Caco-2 (cell line): ENCODE measurements at regions not wholly inside any gene's neighbourhood (a gene's known extent, or its start where the extent isn't known, plus 50 kb on each side); places are given as distances from the start of the nearest gene placed in this dataset.

Experiments
- BruUV-seq: library from RNA; stranded (reverse); fragments of 400-500 nt; replicated peaks from 2 replicates; lab custom pipeline; 2021; lab: Mats Ljungman, UMichigan
- CTCF ChIA-PET: fragments of 300-600 bp; sonication (Branson Sonifier 250); formaldehyde crosslinking; loops from one replicate; lab custom pipeline; 2022; ENCODE audit warnings: antibody characterized with exemption; lab: Charles Lee
- POLR2A ChIA-PET: fragments of 300-600 bp; sonication (Branson Sonifier 250); formaldehyde crosslinking; loops from one replicate; lab custom pipeline; 2022; ENCODE audit warnings: antibody characterized with exemption; lab: Charles Lee
- DNase-seq, 2 experiments: peaks; one replicate each; pipeline versions ENCODE4 v3.0.0 to v3.0.0-alpha.2; 2020 to 2022
- H3K27me3 ChIP-seq: replicated peaks from 2 replicates; pipeline ENCODE4 v1.6.0; 2011; ENCODE audit warnings: low read length; ENCODE audit not compliant: control insufficient read depth, insufficient read depth
- H3K36me3 ChIP-seq: 2 replicates; pipeline ENCODE4 v1.5.1; 2011; ENCODE audit warnings: low read length; ENCODE audit not compliant: control insufficient read depth, insufficient read depth
- H3K4me1 ChIP-seq: fragments of 250-450 bp; sonication (Bioruptor Pico); 2 replicates; pipeline ENCODE4 v1.5.1; 2020; ENCODE audit warnings: mild to moderate bottlenecking
- H3K4me3 ChIP-seq: 2 replicates; pipeline ENCODE4 v1.5.1; 2011; ENCODE audit warnings: low read depth, mild to moderate bottlenecking, control low read depth, low read length
- H3K9me3 ChIP-seq: fragments of 250-450 bp; sonication (Bioruptor Pico); 2 replicates; pipeline ENCODE4 v1.5.1; 2020; ENCODE audit warnings: mild to moderate bottlenecking, moderate library complexity
- H3K27ac Mint-ChIP-seq: one replicate; pipeline ENCODE4 v1.8.0; 2022; ENCODE audit warnings: mixed read lengths; ENCODE audit not compliant: unreplicated experiment
- H3K27me3 Mint-ChIP-seq: one replicate; pipeline ENCODE4 v1.8.0; 2022; ENCODE audit warnings: mixed read lengths; ENCODE audit not compliant: insufficient read depth, unreplicated experiment
- H3K36me3 Mint-ChIP-seq: one replicate; pipeline ENCODE4 v1.8.0; 2022; ENCODE audit warnings: mild to moderate bottlenecking, mixed read lengths; ENCODE audit not compliant: insufficient read depth, unreplicated experiment
- H3K4me1 Mint-ChIP-seq: one replicate; pipeline ENCODE4 v1.8.0; 2022; ENCODE audit warnings: low read depth, mixed read lengths; ENCODE audit not compliant: unreplicated experiment
- H3K4me3 Mint-ChIP-seq: one replicate; pipeline ENCODE4 v1.8.0; 2022; ENCODE audit warnings: mild to moderate bottlenecking, moderate library complexity, mixed read lengths; ENCODE audit not compliant: unreplicated experiment
- H3K9me3 Mint-ChIP-seq: one replicate; pipeline ENCODE4 v1.8.0; 2022; ENCODE audit warnings: mixed read lengths; ENCODE audit not compliant: unreplicated experiment
- CTCF ChIP-seq, 2 experiments: fragments of 200-600 bp in 1 of 2; IDR thresholded peaks; 1 replicate in 1 of 2; 2 replicates in 1 of 2; pipeline versions ENCODE4 v1.5.1 to v1.8.0; 2011 to 2022; ENCODE audit warnings: antibody characterized with exemption in 1 of 2, control low read depth in 1 of 2, inconsistent platforms in 1 of 2, low read depth in 1 of 2, low read length in 1 of 2, mild to moderate bottlenecking in 1 of 2, moderate library complexity in 1 of 2; ENCODE audit not compliant: insufficient read depth in 1 of 2, severe bottlenecking in 1 of 2, unreplicated experiment in 1 of 2
- intact Hi-C: fragments of 100-400 bp; cut with micrococcal nuclease; formaldehyde crosslinking; loops from one replicate; pipeline ENCODE4 v1.10.0; 2022; ENCODE audit not compliant: unreplicated experiment

GRCh38 chr20:24795436-24795835 is 153.6 kb upstream of the CST7 start:
- Histone ChIP-seq H3K9me3 (no peaks in the 10 kb centered on the region), H3K36me3 (no peaks in the 10 kb centered on the region), H3K27me3 (peaks cover 3% of the 10 kb centered on the region), H3K4me1 (no peaks in the 10 kb centered on the region), H3K4me3 (no peak overlapping the region)
- intact Hi-C loops = no loop called here
- BruUV-seq = no TSS peak
- Mint-ChIP-seq H3K9me3 (no peaks in the 10 kb centered on the region), H3K27me3 (peaks cover 28% of the 10 kb centered on the region), H3K4me3 (no peak overlapping the region), H3K36me3 (no peaks in the 10 kb centered on the region), H3K4me1 (no peaks in the 10 kb centered on the region), H3K27ac (no peak overlapping the region)
- CTCF ChIA-PET = no interaction called here
- POLR2A ChIA-PET = no interaction called here
- TF ChIP-seq CTCF (IDR thresholded peaks at IDR 0.05; ENCODE audit: insufficient read depth in 1 of 2, low read depth in 1 of 2, low read length in 1 of 2, severe bottlenecking in 1 of 2, unreplicated experiment in 1 of 2) = no peak
- DNase-seq = no peak

- H3K27me3 Mint-ChIP-seq = peaks cover 32% of the 10 kb centered on the region
- no peaks in the 10 kb centered on the region for H3K9me3 Mint-ChIP-seq
- no TSS peak for BruUV-seq
- no peaks in the 10 kb centered on the region for H3K9me3 ChIP-seq
- no peaks in the 10 kb centered on the region for H3K36me3 Mint-ChIP-seq
- peaks cover 3% of the 10 kb centered on the region for H3K27me3 ChIP-seq
- no peaks in the 10 kb centered on the region for H3K4me1 ChIP-seq
- POLR2A ChIA-PET = no interaction called here
- DNase-seq = no peak
- CTCF ChIA-PET = no interaction called here
- H3K4me1 Mint-ChIP-seq = no peaks in the 10 kb centered on the region
- no peak overlapping the region for H3K4me3 ChIP-seq
- intact Hi-C loops = no loop called here
- no peak overlapping the region for H3K4me3 Mint-ChIP-seq
- no peaks in the 10 kb centered on the region for H3K36me3 ChIP-seq
- no peak for TF ChIP-seq CTCF (IDR thresholded peaks at IDR 0.05; ENCODE audit: insufficient read depth in 1 of 2, low read depth in 1 of 2, low read length in 1 of 2, severe bottlenecking in 1 of 2, unreplicated experiment in 1 of 2)
- H3K27ac Mint-ChIP-seq = no peak overlapping the region
These were observed 152.8 kb upstream of the CST7 start for GRCh38 chr20:24796236-24796635.

- no peaks in the 10 kb centered on the region for H3K4me1 Mint-ChIP-seq
- ChIA-PET CTCF (no interaction called here), POLR2A (no interaction called here)
- H3K4me3 ChIP-seq = no peak overlapping the region
- DNase-seq = no peak
- no peaks in the 10 kb centered on the region for H3K9me3 ChIP-seq
- TF ChIP-seq CTCF (IDR thresholded peaks at IDR 0.05; ENCODE audit: insufficient read depth in 1 of 2, low read depth in 1 of 2, low read length in 1 of 2, severe bottlenecking in 1 of 2, unreplicated experiment in 1 of 2) = no peak
- intact Hi-C loops = no loop called here
- peaks cover 3% of the 10 kb centered on the region for H3K27me3 ChIP-seq
- H3K27ac Mint-ChIP-seq = no peak overlapping the region
- H3K36me3 ChIP-seq = no peaks in the 10 kb centered on the region
- H3K4me3 Mint-ChIP-seq = no peak overlapping the region
- no TSS peak for BruUV-seq
- no peaks in the 10 kb centered on the region for H3K36me3 Mint-ChIP-seq
- H3K27me3 Mint-ChIP-seq = peaks cover 30% of the 10 kb centered on the region
- no peaks in the 10 kb centered on the region for H3K4me1 ChIP-seq
- no peaks in the 10 kb centered on the region for H3K9me3 Mint-ChIP-seq
These were observed 152.0 kb upstream of the CST7 start for GRCh38 chr20:24797113-24797512.
